Inflammatory macrophage treated with lipopolysaccharide for 4 hours (primary cell): ENCODE measurements at regions not wholly inside any gene's neighbourhood (a gene's known extent, or its start where the extent isn't known, plus 50 kb on each side); places are given as distances from the start of the nearest gene placed in this dataset.

Experiments used
- DNase-seq: peaks from one replicate; pipeline ENCODE4 v3.0.0-alpha.2; 2020

DNA sequence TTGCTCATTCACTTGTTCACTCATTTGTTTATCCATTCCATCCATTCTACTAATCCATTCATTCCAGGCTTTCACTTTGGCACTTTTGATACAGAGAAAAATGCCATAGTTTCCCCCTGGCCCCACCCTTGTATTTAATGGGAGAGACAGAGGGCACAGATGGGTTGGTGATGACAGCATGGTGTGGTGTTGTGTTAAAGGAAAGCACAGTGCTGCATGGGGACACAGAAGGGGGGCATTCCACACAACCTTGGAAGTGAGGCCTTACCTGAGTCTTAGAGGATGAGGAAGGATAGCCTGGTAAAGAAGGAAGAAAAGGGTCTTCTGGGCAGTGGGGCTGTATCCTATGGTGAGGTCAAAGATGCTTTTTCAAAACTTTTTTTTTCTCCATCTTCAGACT is 248.5 kb upstream of the C11orf87 start:
- no peak for DNase-seq

DNA sequence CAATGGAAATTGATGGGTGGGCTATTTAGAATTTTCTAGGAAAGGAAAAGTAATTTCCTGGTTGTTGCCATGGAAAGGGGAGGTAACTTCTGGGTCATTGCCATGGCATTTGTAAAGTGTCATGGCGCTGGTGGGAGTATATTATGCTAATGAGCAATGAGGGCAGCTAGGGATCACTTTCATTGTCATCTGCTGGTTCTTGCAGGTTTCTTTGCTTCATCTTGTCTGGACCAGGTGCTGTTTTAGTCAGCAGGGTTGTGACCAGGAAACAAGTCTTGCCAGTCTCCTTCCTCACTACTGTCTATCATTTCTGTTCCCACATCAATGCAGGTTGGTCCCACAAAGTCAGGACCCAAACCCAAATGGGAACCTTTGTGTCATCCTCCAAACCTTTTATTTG is 237.6 kb upstream of the C11orf87 start:
- no peak for DNase-seq

DNA sequence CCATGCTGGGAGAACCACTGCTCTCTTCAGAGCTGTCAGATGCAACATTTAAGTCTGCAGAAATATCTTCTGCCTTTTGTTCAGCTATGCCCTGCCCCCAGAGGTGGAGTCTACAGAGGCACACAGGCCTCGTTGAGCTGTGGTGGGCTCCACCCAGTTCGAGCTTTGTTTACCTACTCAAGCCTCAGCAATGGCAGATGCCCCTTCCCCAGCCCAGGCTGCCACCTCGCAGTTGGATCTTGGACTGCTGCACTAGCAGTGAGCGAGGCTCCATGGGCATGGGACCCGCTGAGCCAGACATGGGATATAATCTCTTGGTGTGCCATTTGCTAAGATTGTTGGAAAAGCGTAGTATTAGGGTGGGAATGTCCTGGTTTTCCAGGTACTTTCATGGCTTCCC is 229.1 kb upstream of the C11orf87 start:
- DNase-seq, result no peak

DNA sequence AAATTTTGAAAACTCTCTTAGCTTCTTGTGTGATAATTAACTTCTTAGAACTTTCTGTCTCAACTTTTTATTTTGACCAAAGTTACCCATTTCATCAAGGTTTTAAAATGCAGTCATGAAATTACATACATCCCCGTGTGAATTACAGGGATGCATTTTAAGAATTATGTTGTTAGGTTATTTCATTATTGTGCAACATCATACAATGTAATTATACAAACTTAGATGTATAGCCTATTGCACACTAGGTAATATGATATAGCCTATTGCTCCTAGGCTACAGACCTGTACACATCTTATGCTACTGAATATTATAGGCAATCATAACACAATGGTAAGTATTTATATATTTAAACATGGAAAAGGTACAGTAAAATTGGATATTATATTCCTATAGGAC is 228.1 kb upstream of the C11orf87 start:
- DNase-seq, result no peak

DNA sequence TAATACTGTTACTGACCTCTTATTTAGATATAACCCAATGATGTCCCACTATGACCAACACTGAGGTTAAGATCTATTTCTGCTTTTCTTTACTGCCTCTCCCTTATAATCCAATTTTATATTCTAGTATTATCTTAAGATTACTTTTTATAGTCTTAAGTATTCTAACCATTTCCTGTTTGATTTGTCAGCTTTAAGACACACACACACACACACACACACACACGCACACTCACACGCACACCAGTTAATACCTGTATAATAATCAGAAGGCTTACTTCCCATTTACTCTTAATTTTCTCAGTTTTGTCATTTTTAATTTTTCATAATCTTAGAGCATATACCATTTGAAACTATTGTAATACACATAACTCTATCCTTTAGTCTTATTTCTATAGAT is 226.0 kb upstream of the C11orf87 start:
- DNase-seq, result no peak

DNA sequence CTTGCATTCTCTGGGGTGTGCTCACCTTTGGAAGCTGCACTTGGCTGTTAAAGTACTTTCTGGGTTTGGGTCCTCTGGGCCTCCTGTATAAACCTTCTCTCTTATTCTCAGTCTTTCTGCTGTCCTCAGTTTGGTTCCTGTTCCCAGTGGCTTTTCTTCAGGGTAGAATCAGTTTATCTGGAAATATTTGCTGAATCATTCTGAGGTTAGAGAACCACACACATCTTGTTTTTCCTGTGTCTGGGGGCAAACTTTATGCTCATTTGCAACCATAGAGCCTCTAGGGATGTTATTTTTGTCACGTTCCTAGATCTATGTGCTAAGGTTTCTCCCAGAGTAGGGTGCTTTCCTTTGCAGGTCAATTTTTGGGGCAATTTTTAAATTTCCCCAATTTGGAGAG is 224.3 kb upstream of the C11orf87 start:
- DNase-seq, result no peak

DNA sequence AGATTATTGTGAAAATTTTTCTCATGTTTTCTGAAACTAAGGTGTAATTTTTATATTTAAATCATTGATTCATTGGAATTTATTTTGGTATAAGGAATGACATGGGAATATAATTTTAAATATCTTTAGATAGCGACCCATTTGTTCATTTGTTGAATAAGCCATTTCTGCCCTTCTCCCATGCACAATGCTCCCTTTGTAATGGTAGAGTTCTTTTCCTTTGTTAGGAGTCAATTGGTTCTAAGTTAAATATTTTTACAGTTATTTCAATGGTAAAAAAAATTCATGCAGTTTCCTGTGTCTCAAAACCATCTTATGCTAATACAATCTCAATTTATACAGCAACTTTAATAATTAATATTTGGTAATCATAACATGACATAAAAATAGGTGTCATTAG is 218.8 kb upstream of the C11orf87 start:
- no peak for DNase-seq

DNA sequence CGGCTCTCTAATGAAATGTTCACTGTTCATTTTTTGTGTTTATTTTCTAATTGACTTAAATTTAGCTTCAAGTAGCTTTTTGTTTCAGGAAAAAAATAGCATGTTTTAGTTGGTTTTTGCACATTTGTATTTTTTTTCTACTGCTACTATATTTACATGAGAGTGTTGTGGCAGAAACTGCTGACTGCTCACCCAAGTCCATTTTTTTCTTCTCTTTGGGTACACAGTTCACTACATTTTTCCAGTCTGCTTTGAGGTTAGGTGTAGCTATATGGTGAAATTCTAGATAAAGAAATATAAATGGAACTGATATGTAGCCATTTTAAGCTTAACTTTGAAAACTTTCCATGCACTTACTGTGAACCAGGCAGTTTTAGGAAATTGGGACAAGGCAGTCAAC is 216.7 kb upstream of the C11orf87 start:
- DNase-seq, result no peak

DNA sequence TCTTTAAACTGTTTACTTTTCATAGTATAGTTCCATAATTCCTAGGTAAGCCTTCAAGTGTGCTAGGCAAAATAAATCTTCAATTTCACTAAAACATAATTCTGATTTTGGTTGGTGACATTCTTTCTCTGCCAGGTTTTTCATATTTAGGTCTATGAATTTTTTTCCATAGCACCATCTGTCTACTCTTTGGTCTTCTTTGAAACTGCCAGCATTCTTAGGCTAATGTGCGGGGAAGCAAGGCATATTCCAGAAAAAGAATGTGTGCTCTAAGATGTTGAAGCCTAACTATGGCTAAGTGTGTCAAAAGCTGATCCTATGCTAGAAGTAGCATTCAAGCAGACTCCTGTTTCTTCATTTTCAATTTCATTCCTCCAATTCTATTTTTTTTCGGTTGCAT is 213.9 kb upstream of the C11orf87 start:
- no peak for DNase-seq

DNA sequence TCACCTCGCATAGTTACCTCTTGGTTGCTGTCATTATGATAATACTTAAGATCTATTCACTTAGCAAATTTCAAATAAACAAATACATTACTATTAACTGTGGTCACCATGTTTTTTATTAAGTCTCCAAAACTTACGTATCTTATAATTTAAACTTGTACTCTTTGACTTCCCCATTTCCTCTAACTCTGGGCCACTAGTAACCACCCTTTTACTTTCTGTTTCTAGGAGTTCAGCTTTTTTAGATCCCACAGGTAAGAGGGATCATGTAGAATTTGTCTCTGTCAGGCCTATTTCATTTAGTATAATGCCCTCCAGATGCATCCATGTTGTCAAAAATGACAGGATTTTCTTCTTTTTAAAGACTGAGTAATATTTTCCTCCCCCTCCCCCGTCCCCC is 212.4 kb upstream of the C11orf87 start:
- no peak for DNase-seq

DNA sequence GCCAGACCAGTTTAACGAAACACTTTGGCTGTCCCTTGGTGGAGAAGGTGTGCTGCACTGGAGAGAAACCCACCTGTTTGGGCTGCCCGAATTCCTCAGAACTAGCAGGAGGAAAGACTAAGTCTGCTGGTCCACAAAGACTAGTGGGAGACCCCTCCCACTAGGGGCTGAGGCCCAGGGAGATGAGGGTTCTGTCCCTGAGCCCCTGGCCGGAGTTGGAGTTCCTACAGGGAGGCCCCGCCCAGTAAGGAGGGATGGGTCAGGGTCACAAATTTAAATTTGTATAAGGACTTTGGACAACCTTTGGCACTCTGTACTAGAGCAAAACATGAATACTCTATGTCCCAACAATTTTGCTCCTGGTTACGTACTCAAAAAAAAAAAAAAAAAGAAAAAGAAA is 200.8 kb upstream of the C11orf87 start:
- DNase-seq, result no peak

DNA sequence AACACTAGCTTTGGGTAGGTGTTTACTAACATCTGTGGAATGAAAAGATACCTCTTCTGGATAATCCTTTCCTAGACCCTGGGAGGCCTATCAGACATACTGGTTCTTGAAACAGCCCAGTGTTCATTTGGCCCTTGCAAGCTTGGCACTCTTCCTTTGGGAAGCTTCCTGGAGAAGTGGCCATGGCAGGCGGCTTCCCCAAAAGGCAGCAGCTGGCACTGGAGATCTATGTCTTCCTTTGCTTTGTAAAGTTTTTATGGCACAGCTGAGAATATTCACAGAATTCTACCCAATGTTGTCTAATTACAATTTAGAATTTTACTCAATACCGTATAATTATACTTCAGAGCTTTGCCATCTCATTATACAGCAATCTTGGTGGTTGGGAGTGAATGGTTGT is 199.2 kb upstream of the C11orf87 start:
- DNase-seq, result no peak

DNA sequence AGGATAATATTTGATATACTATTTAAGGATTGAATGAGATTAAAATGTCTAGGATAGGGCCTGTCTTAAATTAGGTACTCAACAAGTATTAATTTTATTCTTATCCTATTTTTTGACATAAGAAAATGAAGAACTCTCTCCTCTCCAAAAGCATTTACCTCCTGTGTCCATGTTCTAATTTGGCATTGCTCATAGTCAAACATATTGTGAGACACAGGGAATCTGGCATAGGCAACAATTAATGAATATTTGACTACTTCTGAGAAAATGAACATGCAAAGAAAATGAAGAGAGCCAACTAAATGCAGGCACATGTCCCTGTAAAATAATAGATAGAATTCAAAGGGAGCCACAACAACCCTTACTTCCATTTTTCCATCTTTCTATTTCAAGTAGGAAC is 198.5 kb upstream of the C11orf87 start:
- DNase-seq, result no peak

DNA sequence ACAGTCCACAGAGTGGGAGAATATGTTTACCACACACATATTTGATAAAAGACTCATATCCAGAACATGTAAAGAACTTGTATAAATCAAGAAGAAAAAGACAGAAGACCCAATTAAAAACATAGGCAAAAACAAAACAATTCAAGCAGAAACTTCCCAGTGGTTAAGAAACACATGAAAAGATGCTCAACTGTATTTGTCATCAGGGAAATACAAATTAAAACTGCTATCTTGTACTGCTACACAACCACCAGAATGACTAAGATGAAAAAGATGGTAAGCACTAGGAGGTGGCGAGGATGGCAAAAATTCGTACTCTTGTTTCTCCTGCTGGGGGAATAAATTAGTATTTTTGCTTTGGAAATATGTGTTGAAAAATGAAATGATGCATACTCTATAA is 192.3 kb upstream of the C11orf87 start:
- DNase-seq, result no peak

DNA sequence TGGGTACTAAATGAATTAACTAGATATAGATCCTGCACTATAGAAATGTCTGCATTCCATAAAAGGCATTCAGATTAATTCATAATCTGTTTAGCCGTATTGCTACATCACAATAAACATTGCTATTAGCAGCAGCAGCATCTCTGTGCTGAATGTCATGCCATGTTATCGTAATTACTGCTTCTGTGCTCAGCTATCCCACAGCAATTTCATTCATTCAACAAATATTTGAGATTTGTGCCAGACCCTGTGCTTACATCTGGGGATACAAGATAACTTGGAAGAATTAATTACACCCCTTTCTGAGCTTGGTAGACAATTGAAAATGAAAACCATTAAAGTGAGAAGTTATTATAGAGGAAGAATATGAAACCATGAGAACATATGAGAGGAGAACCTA is 185.8 kb upstream of the C11orf87 start:
- no peak for DNase-seq

DNA sequence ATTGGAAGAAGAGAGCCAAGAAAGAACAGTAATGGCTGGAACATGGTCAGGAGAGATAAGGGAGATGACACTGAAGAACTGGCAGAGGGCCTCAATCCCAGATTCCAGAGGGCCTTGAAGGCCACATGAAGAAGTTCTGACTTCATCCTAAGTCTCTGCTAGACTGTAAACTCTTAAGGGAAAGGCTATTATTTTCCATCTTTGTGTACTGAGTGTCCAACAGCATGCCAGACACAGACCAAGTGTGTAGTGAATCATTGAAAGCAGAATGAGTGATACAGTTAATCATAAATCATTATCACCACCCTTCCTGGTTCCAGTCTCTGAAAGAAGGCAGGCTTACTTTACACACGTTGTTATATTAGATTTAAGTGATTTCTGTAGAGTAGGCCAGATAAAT is 185.3 kb upstream of the C11orf87 start:
- no peak for DNase-seq

DNA sequence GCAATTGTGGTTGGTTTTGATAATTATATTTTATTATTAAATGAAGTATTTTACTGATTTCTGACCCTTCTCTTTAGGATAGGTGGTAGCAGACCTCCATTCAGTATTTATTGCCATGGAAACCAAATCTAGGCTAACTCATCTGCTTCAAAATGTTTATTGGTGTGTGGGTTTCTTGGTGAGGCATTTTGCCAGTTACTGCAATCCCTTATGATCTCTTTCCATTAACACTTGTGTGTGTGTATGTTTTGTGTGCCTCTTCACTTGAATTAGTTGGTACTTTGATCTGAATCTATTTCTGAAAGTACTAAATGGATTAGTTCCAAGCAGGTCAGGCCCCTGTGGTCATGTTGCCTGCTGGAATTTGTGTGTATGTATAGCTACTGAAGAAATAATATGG is 184.4 kb upstream of the C11orf87 start:
- no peak for DNase-seq

DNA sequence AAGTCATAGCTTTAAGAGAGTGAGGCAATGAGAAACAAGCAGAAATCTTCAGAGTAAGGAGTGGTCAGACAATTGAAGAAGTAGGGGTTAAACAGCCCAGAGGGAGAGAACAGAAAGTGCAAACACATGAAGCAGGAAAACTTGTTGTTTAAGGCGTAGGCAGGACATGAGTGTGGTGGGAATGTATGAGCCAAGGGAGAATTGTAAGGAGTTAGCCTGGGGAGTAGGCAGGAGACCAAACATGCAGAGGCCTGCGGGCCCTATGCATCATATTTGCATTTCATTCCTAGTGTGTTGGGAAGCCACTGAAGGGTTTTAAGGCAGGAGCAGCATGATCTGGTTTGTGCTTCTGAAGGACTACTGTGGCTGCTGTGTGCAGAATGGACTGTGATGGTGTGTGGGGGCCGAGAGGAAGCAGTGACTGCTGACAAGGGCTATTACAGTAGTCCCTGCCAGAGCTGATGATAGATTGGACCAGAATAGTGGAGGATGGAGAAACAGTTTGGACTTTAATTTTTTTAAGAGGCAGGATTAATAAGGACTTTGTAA is 179.9 kb upstream of the C11orf87 start:
- DNase-seq, result no peak

DNA sequence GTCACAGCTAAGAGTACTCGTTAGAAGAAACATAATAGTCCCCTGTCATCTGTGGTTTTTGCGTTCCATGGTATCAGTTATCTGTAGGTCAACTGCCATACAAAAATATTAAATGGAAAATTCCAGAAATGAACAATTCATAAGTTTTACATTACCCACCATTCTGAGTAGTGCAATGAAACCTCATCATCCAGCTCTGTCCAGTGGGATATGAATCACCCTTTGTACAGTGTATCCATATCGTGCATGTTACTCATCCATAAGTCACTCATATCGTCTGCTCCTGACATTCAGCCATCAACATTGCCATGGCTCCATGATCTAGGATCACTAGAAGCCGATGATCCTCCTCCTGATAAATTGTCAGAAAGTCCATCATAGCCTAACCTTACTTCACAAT is 174.9 kb upstream of the C11orf87 start:
- DNase-seq, result no peak

DNA sequence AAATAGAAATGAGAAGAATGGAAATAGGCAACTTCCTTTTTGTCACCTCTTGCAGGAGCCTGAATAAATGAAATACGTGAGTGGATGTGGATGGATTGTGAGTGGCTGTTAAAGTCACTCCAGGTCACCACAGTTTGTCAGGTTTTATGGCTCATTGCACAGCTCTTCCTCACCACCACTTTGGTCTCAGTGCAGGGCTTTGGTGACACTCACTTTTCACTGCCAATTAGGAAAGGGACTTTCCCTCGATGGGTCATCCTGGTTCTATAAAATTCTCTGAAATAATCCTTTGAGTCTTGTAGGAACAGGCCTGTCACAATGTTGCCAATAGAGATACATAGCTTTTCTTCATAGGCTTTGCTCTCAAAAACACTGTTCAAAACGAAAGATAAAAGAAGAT is 172.4 kb upstream of the C11orf87 start:
- no peak for DNase-seq

DNA sequence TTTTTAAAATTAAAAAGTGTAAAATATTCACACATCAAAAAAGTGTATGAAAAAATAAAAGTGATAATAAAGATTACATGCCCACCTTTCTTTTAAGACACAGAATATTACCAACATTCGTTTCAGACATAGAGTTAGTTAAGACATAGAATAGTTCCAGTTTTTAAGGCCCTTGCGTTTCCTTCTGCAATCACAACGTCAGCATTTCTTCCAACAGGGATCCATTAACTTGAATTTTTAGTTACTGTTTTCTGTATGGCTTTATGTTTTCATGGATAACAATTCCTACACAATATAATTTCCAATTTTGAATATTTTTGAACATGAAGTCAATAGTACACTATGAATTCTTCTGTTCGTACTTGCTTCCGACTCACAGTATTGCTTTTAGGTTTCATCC is 170.8 kb upstream of the C11orf87 start:
- no peak for DNase-seq

DNA sequence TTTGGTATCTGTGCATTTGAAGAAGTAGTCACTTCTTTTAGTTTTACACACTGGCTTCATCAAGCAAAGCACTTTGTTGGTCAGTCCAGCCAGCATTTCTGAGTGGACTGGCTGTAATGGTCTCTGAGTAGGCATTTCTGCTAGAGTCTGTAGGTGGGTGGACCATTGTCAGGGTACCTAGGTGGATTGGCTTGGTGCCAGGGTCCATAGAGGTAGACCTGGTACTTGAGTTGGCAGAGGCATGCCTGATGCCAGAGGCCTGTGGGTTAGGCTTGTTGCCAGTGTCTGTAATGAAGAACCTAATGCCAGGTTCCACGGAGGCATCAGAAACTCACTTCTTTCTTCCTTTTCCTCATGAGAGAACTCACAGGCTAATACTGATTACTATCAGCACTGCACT is 157.9 kb upstream of the C11orf87 start:
- no peak for DNase-seq

DNA sequence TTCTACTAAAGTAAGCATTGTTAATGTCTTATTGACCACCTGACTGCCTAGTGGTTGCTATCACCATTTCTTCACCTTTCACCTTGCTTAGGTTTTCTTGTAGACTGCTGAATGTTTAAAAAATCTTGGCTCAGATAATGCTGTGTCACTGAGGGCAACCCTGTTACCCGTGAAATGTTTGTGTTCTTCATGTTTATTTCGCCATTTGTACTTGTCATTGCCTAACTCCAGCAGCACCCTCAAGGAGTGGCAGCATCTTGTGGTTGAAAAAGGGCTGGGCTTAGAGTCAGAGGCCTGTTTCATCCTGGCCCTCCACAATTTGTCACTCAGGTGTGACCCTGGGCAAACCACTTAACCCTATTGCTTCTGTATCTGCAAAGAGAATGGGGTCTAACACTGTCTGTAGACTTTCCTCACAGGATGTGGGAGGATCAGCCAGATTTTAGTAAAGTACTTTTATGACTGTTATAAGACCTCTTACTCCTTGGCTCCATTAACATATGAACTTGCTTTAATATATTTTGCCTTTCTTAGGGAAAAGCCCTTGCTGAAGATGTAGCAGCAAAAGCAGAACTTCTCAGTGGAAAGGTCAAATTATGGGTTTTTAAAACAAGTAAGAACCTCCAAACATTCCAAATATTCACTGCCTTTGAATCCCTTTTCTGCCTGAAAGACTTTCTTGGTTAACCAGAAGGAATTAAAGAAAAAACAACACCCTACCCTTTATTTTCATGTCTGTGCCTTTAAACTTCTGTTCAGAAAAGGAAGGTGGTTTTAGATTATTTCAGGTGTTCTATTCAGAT is 154.5 kb upstream of the C11orf87 start:
- no peak for DNase-seq

DNA sequence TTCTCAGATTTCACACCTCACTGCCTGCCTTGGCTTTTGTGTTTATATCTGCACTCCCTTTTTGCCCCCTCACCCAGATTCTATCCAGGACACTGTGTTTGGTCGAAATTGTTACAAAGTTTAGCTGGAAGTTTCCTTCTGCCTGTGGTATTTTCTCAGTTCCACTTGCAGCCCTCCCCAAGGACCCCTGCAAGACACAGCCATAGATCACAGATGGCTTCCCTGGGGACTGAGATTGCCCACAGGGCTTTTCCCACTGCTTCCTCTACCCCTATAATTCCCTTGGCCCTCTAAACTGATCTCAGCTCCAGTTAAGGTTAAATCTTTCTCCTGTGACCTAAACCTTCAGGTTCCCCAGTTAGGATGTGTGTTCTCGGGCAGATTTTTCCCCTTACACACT is 146.1 kb upstream of the C11orf87 start:
- no peak for DNase-seq

DNA sequence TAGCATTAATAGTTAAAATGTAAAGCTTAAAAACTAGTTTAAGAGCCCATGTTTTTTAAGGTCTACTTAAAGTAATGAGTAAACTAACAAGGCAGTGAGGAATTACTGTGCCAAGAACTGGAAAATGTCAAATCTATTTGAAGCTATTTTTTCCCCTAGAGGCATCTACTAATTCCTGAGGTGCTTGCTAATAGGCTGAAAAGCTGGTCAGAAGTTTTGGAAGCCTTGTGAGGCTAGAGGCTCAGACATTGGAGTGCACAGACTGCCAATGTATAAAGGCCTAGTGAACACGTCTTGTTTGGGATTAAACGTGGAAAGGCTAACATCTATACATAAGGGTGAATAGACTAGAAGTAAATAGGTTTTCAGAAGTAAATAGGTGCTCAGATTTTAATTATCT is 136.5 kb upstream of the C11orf87 start:
- no peak for DNase-seq
